HG02870 (cell line): ENCODE measurements at regions not wholly inside any gene's neighbourhood (a gene's known extent, or its start where the extent isn't known, plus 50 kb on each side); places are given as distances from the start of the nearest gene placed in this dataset.
"Not testable (repeated sequence)": the region's sequence is repeated elsewhere in the genome, so short reads cannot be mapped to it uniquely, and the experiment has no call there.

ENCODE experiments used
- ATAC-seq: cut with Tn5 transposase; IDR thresholded peaks from one replicate; pipeline ENCODE4 v1.9.1; 2021; ENCODE audit warnings: mild to moderate bottlenecking, moderate library complexity; ENCODE audit not compliant: unreplicated experiment

- no peak for ATAC-seq
Measured at GRCh38 chr1:117702654-117703053, 96.8 kb downstream of the TENT5C start.

GRCh38 chr1:117707371-117707770 lies 101.5 kb downstream of the TENT5C start:
- no peak for ATAC-seq

GRCh38 chr1:117708323-117709248 lies 102.7 kb downstream of the TENT5C start:
- no peak for ATAC-seq

- ATAC-seq = no peak
Measured at GRCh38 chr1:117709249-117709691, 103.4 kb downstream of the TENT5C start.

GRCh38 chr1:117710710-117711109 lies 104.9 kb downstream of the TENT5C start:
- no peak for ATAC-seq

- ATAC-seq = no peak
Measured at GRCh38 chr1:117712621-117713020, 106.8 kb downstream of the TENT5C start.

GRCh38 chr1:117714546-117714945 lies 108.7 kb downstream of the TENT5C start:
- ATAC-seq = no peak

GRCh38 chr1:117716030-117716429 lies 110.2 kb downstream of the TENT5C start:
- ATAC-seq = not testable (repeated sequence)

- ATAC-seq = not testable (repeated sequence)
Measured at GRCh38 chr1:117717980-117718379, 112.1 kb downstream of the TENT5C start.

- not testable (repeated sequence) for ATAC-seq
Measured at GRCh38 chr1:117718596-117718995, 112.7 kb downstream of the TENT5C start.

GRCh38 chr1:117719004-117719403 lies 113.2 kb downstream of the TENT5C start:
- ATAC-seq = no peak

- ATAC-seq = no peak
Measured at GRCh38 chr1:117732065-117732797, 126.4 kb downstream of the TENT5C start.

GRCh38 chr1:117732956-117733355 lies 127.1 kb downstream of the TENT5C start:
- no peak for ATAC-seq

GRCh38 chr1:117734403-117734802 lies 128.6 kb downstream of the TENT5C start:
- ATAC-seq = no peak

GRCh38 chr1:117735045-117735992 lies 129.5 kb downstream of the TENT5C start:
- peak; percentile 63 for ATAC-seq

GRCh38 chr1:117739504-117739903 lies 133.7 kb downstream of the TENT5C start:
- no peak for ATAC-seq

- ATAC-seq = no peak
Measured at GRCh38 chr1:117740496-117740895, 134.6 kb downstream of the TENT5C start.

- ATAC-seq = not testable (repeated sequence)
Measured at GRCh38 chr1:117746565-117746964, 140.7 kb downstream of the TENT5C start.

GRCh38 chr1:117747605-117748004 lies 141.8 kb downstream of the TENT5C start:
- ATAC-seq = no peak

GRCh38 chr1:117751321-117751720 lies 145.5 kb downstream of the TENT5C start:
- no peak for ATAC-seq

- no peak for ATAC-seq
Measured at GRCh38 chr1:117752661-117753060, 146.8 kb downstream of the TENT5C start.
